Fibroblast of lung (primary cell): ENCODE measurements at regions not wholly inside any gene's neighbourhood (a gene's known extent, or its start where the extent isn't known, plus 50 kb on each side); places are given as distances from the start of the nearest gene placed in this dataset.
A peak's percentile ranks its signal among the peaks of the same experiment; 100 is the strongest.
"Not testable (repeated sequence)": the region's sequence is repeated elsewhere in the genome, so short reads cannot be mapped to it uniquely, and the experiment has no call there.

Experiments
- DNase-seq, 2 donors: peaks; one replicate each; pipeline versions ENCODE4 v3.0.0 to v3.0.0-alpha.2; 2010; ENCODE audit warnings: low read depth in 2 of 2
- H2AFZ ChIP-seq: 2 replicates; pipeline ENCODE4 v1.5.1; 2012; ENCODE audit warnings: low read length, control low read depth, inconsistent platforms
- H3K27ac ChIP-seq: 2 replicates; pipeline ENCODE4 v1.5.1; 2011; ENCODE audit warnings: low read length, control low read depth; ENCODE audit not compliant: insufficient read depth
- H3K27me3 ChIP-seq: 2 replicates; pipeline ENCODE4 v1.5.1; 2011; ENCODE audit warnings: mild to moderate bottlenecking, low read length; ENCODE audit not compliant: control insufficient read depth, insufficient read depth
- H3K36me3 ChIP-seq: 2 replicates; pipeline ENCODE4 v1.5.1; 2011; ENCODE audit warnings: low read length; ENCODE audit not compliant: control insufficient read depth, insufficient read depth
- H3K4me1 ChIP-seq: 2 replicates; pipeline ENCODE4 v1.5.1; 2011; ENCODE audit warnings: low read length; ENCODE audit not compliant: control insufficient read depth, insufficient read depth; ENCODE audit errors: extremely low read depth
- H3K4me2 ChIP-seq: 2 replicates; pipeline ENCODE4 v1.5.1; 2011; ENCODE audit warnings: low read length, control low read depth; ENCODE audit not compliant: insufficient read depth; ENCODE audit errors: extremely low read depth
- H3K4me3 ChIP-seq, 4 experiments: fragments of 200-600 bp in 1 of 4; sonication (generic) in 1 of 4; replicated peaks in 1 of 4; 2 replicates each; pipeline ENCODE4 v1.5.1; 2011 to 2016; ENCODE audit warnings: low read length in 4 of 4, low read depth in 3 of 4, mild to moderate bottlenecking in 3 of 4, control low read depth in 2 of 4, inconsistent platforms in 1 of 4, mixed read lengths in 1 of 4; ENCODE audit not compliant: insufficient read depth in 1 of 4; ENCODE audit errors: control extremely low read depth in 1 of 4
- H3K79me2 ChIP-seq: 2 replicates; pipeline ENCODE4 v1.5.1; 2012; ENCODE audit warnings: mild to moderate bottlenecking, low read length, inconsistent platforms; ENCODE audit not compliant: control insufficient read depth, insufficient read depth
- H3K9ac ChIP-seq: 2 replicates; pipeline ENCODE4 v1.5.1; 2011; ENCODE audit warnings: mild to moderate bottlenecking, low read length, control low read depth; ENCODE audit not compliant: insufficient read depth
- H3K9me3 ChIP-seq: 2 replicates; pipeline ENCODE4 v1.5.1; 2012; ENCODE audit warnings: low read depth, low read length; ENCODE audit not compliant: control insufficient read depth, insufficient read depth
- H4K20me1 ChIP-seq: 2 replicates; pipeline ENCODE4 v1.5.1; 2011; ENCODE audit warnings: low read length; ENCODE audit not compliant: control insufficient read depth, insufficient read depth; ENCODE audit errors: extremely low read depth
- CTCF ChIP-seq, 2 donors: IDR thresholded peaks in 1 of 2; conservative IDR thresholded peaks in 1 of 2; 1 replicate in 1 of 2; 2 replicates in 1 of 2; pipeline ENCODE4 v1.5.1; 2011 to 2012; ENCODE audit warnings: low read length in 2 of 2, control low read depth in 1 of 2, inconsistent platforms in 1 of 2, low read depth in 1 of 2, mild to moderate bottlenecking in 1 of 2
- EZH2 ChIP-seq: IDR thresholded peaks from 2 replicates; pipeline ENCODE4 v1.5.1; 2012; ENCODE audit warnings: low read length, control low read depth, mild to moderate bottlenecking; ENCODE audit errors: missing control alignments

DNA sequence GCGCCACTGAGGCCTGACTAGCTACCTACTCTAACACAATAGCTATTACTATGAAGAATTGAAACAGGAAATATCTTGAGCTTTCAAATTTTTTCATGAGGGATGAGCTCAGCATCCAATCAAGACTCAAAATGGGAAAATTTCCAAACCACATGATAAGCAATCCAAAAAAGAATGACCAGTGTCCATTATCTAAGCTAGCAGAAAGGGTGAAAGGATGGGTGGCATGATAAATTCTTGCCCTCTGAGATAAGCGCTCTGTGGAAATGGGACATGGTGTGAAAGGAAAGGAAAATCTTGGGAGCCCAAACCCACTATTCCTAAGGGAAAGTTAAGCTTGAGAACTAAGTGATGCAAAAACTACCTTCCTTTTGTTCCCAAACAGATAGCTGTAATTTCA, 170.2 kb upstream of the NREP start:
- H3K9me3 ChIP-seq, result no peaks in the 10 kb centered on the region
- H3K79me2 ChIP-seq, result no peaks in the 10 kb centered on the region
- no peak overlapping the region for H2AFZ ChIP-seq
- DNase-seq, result peak in 1 of 2 donors; percentile 66
- no peak overlapping the region for H3K9ac ChIP-seq
- no peak for TF ChIP-seq CTCF (conservative IDR thresholded peaks at IDR 0.05 in 1 of 2, IDR thresholded peaks at IDR 0.05 in 1 of 2; ENCODE audit: low read depth in 1 of 2, low read length in 2 of 2)
- TF ChIP-seq EZH2, result no peak
- H3K27me3 ChIP-seq, result no peaks in the 10 kb centered on the region
- no peaks in the 10 kb centered on the region for H3K36me3 ChIP-seq
- H3K4me1 ChIP-seq, result peaks cover 18% of the 10 kb centered on the region
- H3K4me3 ChIP-seq, result no peak overlapping the region
- H3K27ac ChIP-seq, result no peak overlapping the region
- H3K4me2 ChIP-seq, result no peak overlapping the region
- H4K20me1 ChIP-seq, result no peaks in the 10 kb centered on the region

GRCh38 chr5:111926026-111926425, 169.0 kb upstream of the NREP start:
- Histone ChIP-seq H3K79me2 (no peaks in the 10 kb centered on the region), H3K4me3 (no peak overlapping the region), H2AFZ (no peak overlapping the region), H4K20me1 (no peaks in the 10 kb centered on the region), H3K9me3 (no peaks in the 10 kb centered on the region), H3K27me3 (no peaks in the 10 kb centered on the region), H3K36me3 (no peaks in the 10 kb centered on the region), H3K9ac (no peak overlapping the region), H3K27ac (no peak overlapping the region), H3K4me2 (no peak overlapping the region), H3K4me1 (peaks cover 18% of the 10 kb centered on the region)
- no peak for DNase-seq
- TF ChIP-seq EZH2 (no peak), CTCF (conservative IDR thresholded peaks at IDR 0.05 in 1 of 2, IDR thresholded peaks at IDR 0.05 in 1 of 2; ENCODE audit: low read depth in 1 of 2, low read length in 2 of 2) (no peak)

- Histone ChIP-seq H3K36me3 (no peaks in the 10 kb centered on the region), H3K9ac (no peak overlapping the region), H3K4me2 (no peak overlapping the region), H3K4me3 (no peak overlapping the region), H3K27me3 (no peaks in the 10 kb centered on the region), H3K27ac (no peak overlapping the region), H3K4me1 (peaks cover 2% of the 10 kb centered on the region), H3K9me3 (no peaks in the 10 kb centered on the region), H3K79me2 (no peaks in the 10 kb centered on the region), H4K20me1 (no peaks in the 10 kb centered on the region), H2AFZ (no peak overlapping the region)
- no peak for DNase-seq
- no peak for TF ChIP-seq EZH2
- TF ChIP-seq CTCF (conservative IDR thresholded peaks at IDR 0.05 in 1 of 2, IDR thresholded peaks at IDR 0.05 in 1 of 2; ENCODE audit: low read depth in 1 of 2, low read length in 2 of 2), result no peak
Observed at GRCh38 chr5:111922344-111922743, 165.3 kb upstream of the NREP start.

- H3K9me3 ChIP-seq, H3K9ac ChIP-seq, H3K79me2 ChIP-seq, H3K27ac ChIP-seq, H2AFZ ChIP-seq, H3K27me3 ChIP-seq, DNase-seq, H3K4me2 ChIP-seq, H3K4me1 ChIP-seq, H3K36me3 ChIP-seq, H3K4me3 ChIP-seq, H4K20me1 ChIP-seq: not testable (repeated sequence)
Observed at GRCh38 chr5:111921691-111922090, 164.7 kb upstream of the NREP start.
